SK-N-SH treated with all-trans-retinoic acid at 6 μM for 48 hours (cell line): ENCODE measurements at regions not wholly inside any gene's neighbourhood (a gene's known extent, or its start where the extent isn't known, plus 50 kb on each side); places are given as distances from the start of the nearest gene placed in this dataset.

Experiments used
- BACH2 ChIP-seq: fragments of 250-450 bp; sonication (Bioruptor Pico); IDR thresholded peaks from 2 replicates; pipeline ENCODE4 v1.9.0; 2021; ENCODE audit warnings: mild to moderate bottlenecking, borderline replicate concordance
- GLIS3 ChIP-seq: fragments of 250-450 bp; sonication (Bioruptor Pico); IDR thresholded peaks from 2 replicates; pipeline ENCODE4 v1.5.0; 2020; ENCODE audit warnings: mild to moderate bottlenecking, moderate library complexity
- OSR1 ChIP-seq: fragments of 250-450 bp; sonication (Bioruptor Pico); IDR thresholded peaks from 2 replicates; pipeline ENCODE4 v1.8.0; 2022; ENCODE audit warnings: moderate library complexity, mild to moderate bottlenecking, inconsistent platforms
- TOX ChIP-seq: fragments of 250-450 bp; sonication (Bioruptor Pico); IDR thresholded peaks from 2 replicates; pipeline ENCODE4 v1.8.0; 2021; ENCODE audit warnings: mild to moderate bottlenecking, moderate library complexity, borderline replicate concordance
- ZFP3 ChIP-seq: fragments of 250-450 bp; sonication (Bioruptor Pico); IDR thresholded peaks from 2 replicates; pipeline ENCODE4 v1.5.0; 2020; ENCODE audit warnings: mild to moderate bottlenecking, moderate library complexity
- ZNF8 ChIP-seq: fragments of 450-650 bp; formaldehyde crosslinking; IDR thresholded peaks from 2 replicates; pipeline ENCODE4 v1.5.0; 2020; ENCODE audit warnings: mild to moderate bottlenecking, moderate library complexity
- TF ChIP-seq, protein P1 (sequence below): fragments of 250-450 bp; sonication (Bioruptor Pico); IDR thresholded peaks from 2 replicates; pipeline ENCODE4 v1.8.0; 2020; ENCODE audit warnings: mild to moderate bottlenecking, moderate library complexity, borderline replicate concordance
- TF ChIP-seq, protein P2 (sequence below): fragments of 250-450 bp; sonication (Bioruptor Pico); IDR thresholded peaks from 2 replicates; pipeline ENCODE4 v1.8.0; 2021; ENCODE audit warnings: low read depth, mild to moderate bottlenecking, moderate library complexity, borderline replicate concordance

DNA sequence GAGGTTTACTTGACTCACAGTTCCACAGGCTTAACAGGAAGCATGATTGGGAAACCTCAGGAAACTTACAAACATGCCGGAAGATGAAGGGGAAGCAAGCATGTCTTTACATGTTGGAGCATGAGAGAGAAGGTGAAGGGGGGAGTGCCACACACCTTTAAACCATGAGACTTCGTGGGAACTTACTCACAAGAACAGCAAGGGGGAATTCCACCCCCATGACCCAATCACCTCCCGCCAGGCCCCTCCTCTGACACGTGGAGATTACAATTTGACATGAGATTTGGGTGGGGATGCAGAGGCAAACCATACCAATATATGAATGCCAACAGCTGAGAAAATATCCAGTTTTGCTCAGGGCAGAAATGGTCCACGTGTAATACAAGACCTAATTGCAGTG is 518.6 kb downstream of the VRK1 start:
- TF ChIP-seq BACH2 (CRISPR knock-in tag) (no peak), TOX (no peak), OSR1 (CRISPR knock-in tag) (no peak), ZFP3 (CRISPR knock-in tag) (no peak), GLIS3 (CRISPR knock-in tag) (no peak), ZNF8 (CRISPR knock-in tag) (no peak)
- TF ChIP-seq, protein P1, sequence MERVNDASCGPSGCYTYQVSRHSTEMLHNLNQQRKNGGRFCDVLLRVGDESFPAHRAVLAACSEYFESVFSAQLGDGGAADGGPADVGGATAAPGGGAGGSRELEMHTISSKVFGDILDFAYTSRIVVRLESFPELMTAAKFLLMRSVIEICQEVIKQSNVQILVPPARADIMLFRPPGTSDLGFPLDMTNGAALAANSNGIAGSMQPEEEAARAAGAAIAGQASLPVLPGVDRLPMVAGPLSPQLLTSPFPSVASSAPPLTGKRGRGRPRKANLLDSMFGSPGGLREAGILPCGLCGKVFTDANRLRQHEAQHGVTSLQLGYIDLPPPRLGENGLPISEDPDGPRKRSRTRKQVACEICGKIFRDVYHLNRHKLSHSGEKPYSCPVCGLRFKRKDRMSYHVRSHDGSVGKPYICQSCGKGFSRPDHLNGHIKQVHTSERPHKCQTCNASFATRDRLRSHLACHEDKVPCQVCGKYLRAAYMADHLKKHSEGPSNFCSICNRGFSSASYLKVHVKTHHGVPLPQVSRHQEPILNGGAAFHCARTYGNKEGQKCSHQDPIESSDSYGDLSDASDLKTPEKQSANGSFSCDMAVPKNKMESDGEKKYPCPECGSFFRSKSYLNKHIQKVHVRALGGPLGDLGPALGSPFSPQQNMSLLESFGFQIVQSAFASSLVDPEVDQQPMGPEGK (CRISPR knock-in tag) = no peak
- TF ChIP-seq, protein P2, sequence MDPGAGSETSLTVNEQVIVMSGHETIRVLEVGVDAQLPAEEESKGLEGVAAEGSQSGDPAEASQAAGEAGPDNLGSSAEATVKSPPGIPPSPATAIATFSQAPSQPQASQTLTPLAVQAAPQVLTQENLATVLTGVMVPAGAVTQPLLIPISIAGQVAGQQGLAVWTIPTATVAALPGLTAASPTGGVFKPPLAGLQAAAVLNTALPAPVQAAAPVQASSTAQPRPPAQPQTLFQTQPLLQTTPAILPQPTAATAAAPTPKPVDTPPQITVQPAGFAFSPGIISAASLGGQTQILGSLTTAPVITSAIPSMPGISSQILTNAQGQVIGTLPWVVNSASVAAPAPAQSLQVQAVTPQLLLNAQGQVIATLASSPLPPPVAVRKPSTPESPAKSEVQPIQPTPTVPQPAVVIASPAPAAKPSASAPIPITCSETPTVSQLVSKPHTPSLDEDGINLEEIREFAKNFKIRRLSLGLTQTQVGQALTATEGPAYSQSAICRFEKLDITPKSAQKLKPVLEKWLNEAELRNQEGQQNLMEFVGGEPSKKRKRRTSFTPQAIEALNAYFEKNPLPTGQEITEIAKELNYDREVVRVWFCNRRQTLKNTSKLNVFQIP (CRISPR knock-in tag) = no peak
